Testis (tissue), 2 donors: ENCODE measurements at regions not wholly inside any gene's neighbourhood (a gene's known extent, or its start where the extent isn't known, plus 50 kb on each side); places are given as distances from the start of the nearest gene placed in this dataset.

Experiments
- DNase-seq: peaks from one replicate; pipeline ENCODE4 v3.0.0-alpha.2; 2019
- H3K27ac ChIP-seq, 2 donors: fragments of 200-600 bp; sonication (generic); one replicate each; pipeline ENCODE4 v1.5.1; 2019
- H3K27me3 ChIP-seq: fragments of 200-600 bp; sonication (generic); one replicate; pipeline ENCODE4 v1.5.1; 2019
- H3K36me3 ChIP-seq: fragments of 200-600 bp; sonication (generic); one replicate; pipeline ENCODE4 v1.5.1; 2017; ENCODE audit warnings: low read depth; ENCODE audit errors: missing control alignments
- H3K4me1 ChIP-seq: fragments of 200-600 bp; sonication (generic); one replicate; pipeline ENCODE4 v1.5.1; 2019
- H3K4me3 ChIP-seq, 2 donors: fragments of 200-600 bp; sonication (generic); one replicate each; pipeline ENCODE4 v1.5.1; 2017 to 2019
- H3K9me3 ChIP-seq: fragments of 200-600 bp; sonication (generic); one replicate; pipeline ENCODE4 v1.5.1; 2017
- CTCF ChIP-seq, 3 experiments: fragments of 450-650 bp in 2 of 3; fragments of 200-600 bp in 1 of 3; sonication (generic) in 1 of 3; IDR thresholded peaks; one replicate each; pipeline ENCODE4 v1.5.1; 2016 to 2019; ENCODE audit warnings: antibody characterized with exemption in 3 of 3, mild to moderate bottlenecking in 2 of 3, moderate library complexity in 1 of 3
- POLR2A ChIP-seq: fragments of 450-650 bp; IDR thresholded peaks from one replicate; pipeline ENCODE4 v1.6.1; 2017; ENCODE audit warnings: antibody characterized with exemption, mild to moderate bottlenecking, moderate library complexity
- WGBS, 2 donors: methylation state at CpG; one replicate each; pipeline ENCODE4 v1.1.5; 2018; 5-methylcytosine and 5-hydroxymethylcytosine counted together
- intact Hi-C: fragments of 100-400 bp; cut with DNase I; formaldehyde crosslinking; loops from one replicate; pipeline ENCODE4 v1.15.1; 2023; ENCODE audit warnings: low total_unique reads

DNA sequence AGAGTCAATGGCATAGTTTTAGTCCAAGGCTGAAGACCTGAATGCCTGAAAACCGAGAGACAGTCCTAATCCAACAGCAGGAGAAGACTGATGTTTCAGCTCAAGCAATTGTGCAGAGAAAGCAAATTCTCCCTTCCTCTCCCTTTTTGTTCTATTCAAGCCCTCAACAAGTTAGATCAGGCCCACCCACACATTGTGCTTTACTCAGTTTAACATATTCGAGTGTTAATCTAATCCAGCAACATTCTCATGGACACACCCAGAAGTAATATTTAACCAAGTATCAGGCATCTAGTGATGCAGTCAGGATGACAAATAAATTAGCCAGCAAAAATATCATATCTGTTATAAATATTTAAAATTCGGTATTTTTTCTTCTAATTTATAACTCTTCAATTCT, 261.1 kb downstream of the HDGFL1 start:
- WGBS, 2 donors, result 89 to 92% methylated on average over 3 of the region's 3 CpGs
- no peak overlapping the region for H3K27ac ChIP-seq
- no peaks in the 10 kb centered on the region for H3K36me3 ChIP-seq
- intact Hi-C loops, result no loop called here
- TF ChIP-seq CTCF (IDR thresholded peaks at IDR 0.05) (no peak), POLR2A (no peak)
- H3K27me3 ChIP-seq, result no peaks in the 10 kb centered on the region
- no peaks in the 10 kb centered on the region for H3K9me3 ChIP-seq
- no peak overlapping the region for H3K4me3 ChIP-seq
- peaks cover 8% of the 10 kb centered on the region for H3K4me1 ChIP-seq
- DNase-seq, result no peak

DNA sequence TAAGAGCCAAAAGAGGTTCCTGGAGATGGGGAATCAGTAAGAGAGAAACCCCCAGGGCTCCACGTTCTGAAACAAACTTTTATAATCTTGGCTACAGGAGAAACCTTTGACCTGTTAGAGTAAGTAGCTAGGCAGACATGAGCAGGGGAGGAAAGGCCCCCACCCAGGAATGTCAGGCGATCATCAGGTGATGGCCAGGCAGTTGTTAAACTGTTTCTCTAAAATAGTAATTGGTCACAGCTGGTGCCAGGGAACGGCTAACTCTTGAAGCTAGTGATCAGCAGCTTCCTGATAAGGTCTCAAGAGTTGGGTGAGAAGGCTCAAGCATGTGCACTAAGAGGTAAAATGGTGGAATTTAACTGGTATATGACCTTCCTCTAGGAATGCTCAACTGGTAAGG, 263.8 kb downstream of the HDGFL1 start:
- H3K27ac ChIP-seq, result no peak overlapping the region
- H3K4me3 ChIP-seq, result no peak overlapping the region
- no peaks in the 10 kb centered on the region for H3K27me3 ChIP-seq
- no peaks in the 10 kb centered on the region for H3K36me3 ChIP-seq
- intact Hi-C loops, result no loop called here
- DNase-seq, result no peak
- 53 to 74% methylated on average over 2 to 3 of the region's 3 CpGs for WGBS, 2 donors
- H3K9me3 ChIP-seq, result no peaks in the 10 kb centered on the region
- H3K4me1 ChIP-seq, result peaks cover 5% of the 10 kb centered on the region
- TF ChIP-seq POLR2A (no peak), CTCF (IDR thresholded peaks at IDR 0.05) (no peak)

GRCh38 chr6:22838345-22838744, 269.0 kb downstream of the HDGFL1 start:
- no peaks in the 10 kb centered on the region for H3K27me3 ChIP-seq
- intact Hi-C loops, result no loop called here
- TF ChIP-seq POLR2A (no peak), CTCF (IDR thresholded peaks at IDR 0.05) (no peak)

GRCh38 chr6:22845467-22845866, 276.1 kb downstream of the HDGFL1 start:
- intact Hi-C loops, result no loop called here
- Histone ChIP-seq H3K9me3 (no peaks in the 10 kb centered on the region), H3K27me3 (no peaks in the 10 kb centered on the region), H3K36me3 (no peaks in the 10 kb centered on the region), H3K4me3 (no peak overlapping the region), H3K4me1 (no peaks in the 10 kb centered on the region), H3K27ac (no peak overlapping the region)
- no peak for DNase-seq
- TF ChIP-seq CTCF (IDR thresholded peaks at IDR 0.05), result no peak
- TF ChIP-seq POLR2A, result no peak

More at GRCh38 chr6:22838345-22838744, 269.0 kb downstream of the HDGFL1 start:
- Histone ChIP-seq H3K4me3 (no peak overlapping the region), H3K9me3 (no peaks in the 10 kb centered on the region), H3K4me1 (no peaks in the 10 kb centered on the region), H3K27ac (no peak overlapping the region), H3K36me3 (no peaks in the 10 kb centered on the region)
- WGBS, 2 donors, result 88 to 90% methylated on average over 4 of the region's 4 CpGs
- DNase-seq, result no peak

GRCh38 chr6:22848121-22848520, 278.8 kb downstream of the HDGFL1 start:
- 62 to 68% methylated on average over 2 of the region's 2 CpGs for WGBS, 2 donors
- Histone ChIP-seq H3K27me3 (no peaks in the 10 kb centered on the region), H3K9me3 (no peaks in the 10 kb centered on the region), H3K27ac (no peak overlapping the region), H3K4me1 (no peaks in the 10 kb centered on the region), H3K4me3 (no peak overlapping the region), H3K36me3 (no peaks in the 10 kb centered on the region)
- TF ChIP-seq POLR2A, result no peak
- TF ChIP-seq CTCF (IDR thresholded peaks at IDR 0.05), result no peak
- DNase-seq, result no peak
- intact Hi-C loops, result no loop called here
